HAP-1 (cell line): ENCODE measurements at regions not wholly inside any gene's neighbourhood (a gene's known extent, or its start where the extent isn't known, plus 50 kb on each side); places are given as distances from the start of the nearest gene placed in this dataset.

ENCODE experiments used
- DNase-seq, 2 experiments: peaks; one replicate each; pipeline ENCODE4 v3.0.0-alpha.2; 2016 to 2020; ENCODE audit warnings: low spot score in 2 of 2
- H3K27me3 ChIP-seq: fragments of 250-450 bp; sonication (Bioruptor Pico); 2 replicates; pipeline ENCODE4 v1.5.1; 2020; ENCODE audit warnings: low read depth, mild to moderate bottlenecking, moderate library complexity
- H3K36me3 ChIP-seq: fragments of 250-450 bp; sonication (Bioruptor Pico); replicated peaks from 2 replicates; pipeline ENCODE4 v1.5.1; 2020; ENCODE audit warnings: mild to moderate bottlenecking
- H3K4me1 ChIP-seq: fragments of 250-450 bp; sonication (Bioruptor Pico); 2 replicates; pipeline ENCODE4 v1.5.1; 2020; ENCODE audit warnings: mild to moderate bottlenecking
- H3K4me3 ChIP-seq: fragments of 250-450 bp; sonication (Bioruptor Pico); 2 replicates; pipeline ENCODE4 v1.5.1; 2020; ENCODE audit warnings: mild to moderate bottlenecking, moderate library complexity
- H3K9me3 ChIP-seq: fragments of 250-450 bp; sonication (Bioruptor Pico); 2 replicates; pipeline ENCODE4 v1.5.1; 2020; ENCODE audit warnings: mild to moderate bottlenecking, moderate library complexity
- in situ Hi-C: fragments of 300-500 bp; cut with MboI; formaldehyde crosslinking; loops from 3 replicates; pipeline ENCODE4 v1.14.3; 2020; ENCODE audit warnings: low sequenced_read_pairs, inconsistent platforms, mixed read lengths

DNA sequence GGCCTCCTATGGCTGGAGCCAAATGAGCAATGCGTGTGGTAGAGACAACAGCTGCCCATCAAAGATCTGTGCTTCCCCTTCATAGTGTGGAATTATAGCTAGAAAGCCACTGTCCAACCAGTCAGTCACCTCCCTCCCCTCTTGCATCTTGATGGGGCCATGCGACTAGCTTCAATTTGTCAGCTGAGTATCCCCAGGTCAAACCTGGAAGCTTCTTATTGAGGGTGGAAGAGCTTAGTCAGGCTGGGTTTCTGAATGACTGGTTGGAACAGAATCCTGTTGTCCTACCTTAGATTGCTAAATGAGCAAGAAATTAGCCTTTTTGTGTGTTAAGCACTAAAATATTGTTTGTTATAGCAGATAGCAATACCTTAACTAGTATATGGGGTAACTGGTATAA lies 625.4 kb downstream of the PTPRC start:
- H3K9me3 ChIP-seq: no peaks in the 10 kb centered on the region
- H3K4me3 ChIP-seq: no peak overlapping the region
- DNase-seq: no peak
- no peaks in the 10 kb centered on the region for H3K27me3 ChIP-seq
- H3K36me3 ChIP-seq: no peaks in the 10 kb centered on the region
- no peaks in the 10 kb centered on the region for H3K4me1 ChIP-seq
- in situ Hi-C loops: no loop called here

DNA sequence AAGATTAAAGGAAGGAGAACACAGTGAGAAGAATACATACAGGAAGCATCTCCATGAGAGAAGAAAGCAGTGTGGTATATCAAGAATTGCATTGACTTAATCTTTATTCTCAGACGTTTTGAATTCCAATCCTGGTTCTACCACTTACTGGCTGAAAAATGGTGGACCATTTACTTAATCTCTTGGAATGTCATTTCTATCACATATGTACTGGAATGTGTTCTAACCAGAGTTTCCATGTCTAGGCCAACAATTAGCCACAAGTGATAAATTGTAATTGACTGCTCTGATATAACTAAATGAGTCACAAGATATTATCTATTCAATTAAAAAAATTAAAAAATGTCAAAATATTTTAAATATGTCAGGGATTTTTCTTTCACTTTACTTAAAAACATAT lies 626.1 kb downstream of the PTPRC start:
- Histone ChIP-seq H3K27me3 (no peaks in the 10 kb centered on the region), H3K36me3 (no peaks in the 10 kb centered on the region), H3K4me1 (no peaks in the 10 kb centered on the region), H3K4me3 (no peak overlapping the region), H3K9me3 (no peaks in the 10 kb centered on the region)
- in situ Hi-C loops: no loop called here
- no peak for DNase-seq

DNA sequence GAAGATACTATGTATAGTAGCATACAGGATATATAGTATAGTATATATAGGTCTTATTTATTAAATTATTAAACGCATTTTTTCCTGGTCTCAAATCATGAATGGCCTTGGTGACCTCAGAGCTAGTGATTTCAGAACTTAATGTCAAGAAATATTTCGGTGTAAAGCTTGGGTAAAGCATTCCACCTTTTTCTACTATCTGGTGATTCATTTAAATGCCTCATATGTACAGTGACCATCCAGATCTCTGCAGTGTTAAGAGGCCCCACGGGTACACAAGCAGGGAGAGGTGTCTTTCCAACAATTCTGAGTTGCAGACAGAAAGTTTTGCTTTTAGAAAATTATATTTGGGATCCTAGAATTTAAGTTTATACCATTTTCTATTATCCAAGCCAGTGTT lies 626.5 kb downstream of the PTPRC start:
- Histone ChIP-seq H3K9me3 (no peaks in the 10 kb centered on the region), H3K4me3 (no peak overlapping the region), H3K4me1 (no peaks in the 10 kb centered on the region), H3K27me3 (no peaks in the 10 kb centered on the region), H3K36me3 (no peaks in the 10 kb centered on the region)
- in situ Hi-C loops: no loop called here
- no peak for DNase-seq

DNA sequence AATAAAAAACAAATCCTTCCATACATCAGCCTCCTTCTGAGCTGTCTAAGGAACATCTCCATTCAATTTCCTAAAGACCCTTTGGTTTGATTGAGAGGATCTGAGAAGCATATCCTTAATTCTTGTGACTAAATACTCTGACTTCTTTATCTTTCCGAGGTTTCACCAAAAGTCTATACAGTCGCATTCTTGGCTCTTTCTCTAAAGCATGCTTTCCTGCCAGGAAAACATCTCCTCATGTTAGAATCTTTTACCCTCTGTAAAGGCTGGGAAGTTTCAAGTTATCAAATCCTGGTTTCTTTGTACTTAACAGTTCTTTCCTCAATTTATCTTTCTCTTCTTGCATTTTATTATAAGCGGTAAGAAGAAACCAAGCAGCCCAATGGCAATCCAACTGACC lies 630.4 kb downstream of the PTPRC start:
- no peaks in the 10 kb centered on the region; the same call in 1 of the 2 replicates for H3K4me1 ChIP-seq
- no peaks in the 10 kb centered on the region for H3K9me3 ChIP-seq
- no peaks in the 10 kb centered on the region for H3K36me3 ChIP-seq
- H3K4me3 ChIP-seq: no peak overlapping the region
- in situ Hi-C loops: no loop called here
- no peak for DNase-seq
- no peaks in the 10 kb centered on the region for H3K27me3 ChIP-seq

DNA sequence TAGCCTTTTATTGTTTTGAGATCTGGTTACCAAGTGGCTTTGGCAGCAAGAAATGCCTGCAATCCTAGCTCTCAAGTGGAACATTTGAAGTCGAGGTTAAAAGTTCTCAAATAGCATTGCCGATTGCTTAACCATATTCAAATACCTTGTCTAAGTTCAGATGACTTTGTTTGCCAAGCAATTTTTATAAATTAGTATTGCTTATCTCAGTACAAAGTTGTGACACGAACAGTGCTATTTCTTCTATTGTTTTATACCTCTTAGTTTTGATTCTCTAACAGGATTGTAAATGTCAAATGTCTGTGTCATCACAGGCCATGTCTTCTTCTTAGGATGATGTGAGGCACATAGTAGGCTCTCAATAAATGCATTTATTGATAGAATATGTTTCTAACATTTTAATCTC lies 633.3 kb downstream of the PTPRC start:
- no peaks in the 10 kb centered on the region; the same call in 1 of the 2 replicates for H3K4me1 ChIP-seq
- H3K36me3 ChIP-seq: no peaks in the 10 kb centered on the region
- no peaks in the 10 kb centered on the region for H3K9me3 ChIP-seq
- in situ Hi-C loops: no loop called here
- no peak overlapping the region for H3K4me3 ChIP-seq
- no peak for DNase-seq
- no peaks in the 10 kb centered on the region for H3K27me3 ChIP-seq

DNA sequence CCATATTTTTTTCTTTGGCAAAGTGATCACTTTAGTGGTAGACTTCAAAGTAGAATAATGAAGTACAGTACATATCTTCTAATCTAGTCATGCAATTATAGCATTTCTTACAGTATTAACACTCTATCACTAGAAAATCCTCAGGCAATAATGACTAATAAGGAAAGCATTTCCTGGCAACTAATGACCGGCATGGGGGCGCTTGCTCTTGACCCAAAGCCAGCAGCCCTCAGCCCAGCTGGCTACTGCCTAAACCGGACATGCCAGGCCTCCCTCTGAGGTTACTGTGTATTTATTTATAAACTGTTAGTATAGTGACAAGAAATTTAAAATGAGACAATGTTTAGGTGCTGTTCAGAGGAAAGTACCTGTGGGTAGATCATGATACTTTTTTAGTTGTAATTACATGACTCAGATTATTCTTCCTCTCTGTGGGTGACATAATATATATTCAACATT lies 633.8 kb downstream of the PTPRC start:
- DNase-seq: no peak
- H3K9me3 ChIP-seq: no peaks in the 10 kb centered on the region
- H3K36me3 ChIP-seq: no peaks in the 10 kb centered on the region
- no peaks in the 10 kb centered on the region; the same call in 1 of the 2 replicates for H3K4me1 ChIP-seq
- in situ Hi-C loops: no loop called here
- no peaks in the 10 kb centered on the region for H3K27me3 ChIP-seq
- no peak overlapping the region for H3K4me3 ChIP-seq

DNA sequence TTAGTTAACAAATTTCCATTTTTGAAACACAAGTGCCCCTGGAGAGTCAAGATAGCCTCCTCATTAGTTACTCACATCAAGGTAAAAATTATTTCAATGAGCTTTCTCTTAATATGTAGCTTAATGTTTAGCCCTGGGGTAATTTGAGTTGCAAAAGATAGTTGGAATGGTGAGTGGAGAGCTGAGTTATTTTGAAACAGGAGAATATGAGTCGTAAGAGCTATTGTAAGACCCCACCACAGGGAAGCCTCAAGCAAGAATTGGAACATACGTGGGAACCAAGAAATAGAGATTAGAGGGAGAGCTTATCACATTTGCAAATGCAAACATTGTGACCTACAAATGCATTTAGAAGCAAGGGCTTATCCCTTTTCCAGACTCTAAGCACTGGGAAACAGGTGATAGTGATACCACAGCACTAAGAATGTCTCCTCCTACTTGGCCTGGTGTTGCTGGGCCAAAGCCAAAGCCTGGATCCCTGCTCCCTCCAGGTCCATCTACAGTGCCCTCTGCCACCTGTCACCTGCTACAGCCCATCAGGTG lies 635.1 kb downstream of the PTPRC start:
- H3K4me1 ChIP-seq: no peaks in the 10 kb centered on the region; the same call in 1 of the 2 replicates
- no peaks in the 10 kb centered on the region for H3K9me3 ChIP-seq
- no peaks in the 10 kb centered on the region for H3K27me3 ChIP-seq
- peak in 1 of 2 experiments; percentile 7 for DNase-seq
- H3K36me3 ChIP-seq: no peaks in the 10 kb centered on the region
- H3K4me3 ChIP-seq: no peak overlapping the region
- in situ Hi-C loops: no loop called here

DNA sequence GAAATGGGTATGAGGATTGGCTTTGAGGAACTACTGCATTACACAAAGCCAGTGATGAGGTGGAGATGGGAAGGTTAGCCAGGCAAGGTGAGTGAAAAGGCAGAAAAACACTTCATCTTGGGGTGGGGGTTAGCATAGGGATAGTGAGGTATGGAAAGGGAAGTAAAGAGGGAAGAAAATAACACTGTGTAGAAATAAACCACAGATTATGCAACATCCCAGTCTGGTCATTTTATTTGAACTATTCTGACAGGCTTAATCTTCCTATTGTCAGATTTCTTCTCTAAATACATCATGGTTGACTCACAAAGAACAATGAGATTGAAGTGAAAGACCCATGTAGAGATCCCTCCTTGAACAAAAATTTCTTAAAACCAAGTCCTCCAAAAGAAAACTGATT lies 640.2 kb downstream of the PTPRC start:
- Histone ChIP-seq H3K4me3 (no peak overlapping the region), H3K27me3 (no peaks in the 10 kb centered on the region), H3K4me1 (no peaks in the 10 kb centered on the region), H3K9me3 (no peaks in the 10 kb centered on the region), H3K36me3 (no peaks in the 10 kb centered on the region)
- in situ Hi-C loops: no loop called here
- DNase-seq: no peak

DNA sequence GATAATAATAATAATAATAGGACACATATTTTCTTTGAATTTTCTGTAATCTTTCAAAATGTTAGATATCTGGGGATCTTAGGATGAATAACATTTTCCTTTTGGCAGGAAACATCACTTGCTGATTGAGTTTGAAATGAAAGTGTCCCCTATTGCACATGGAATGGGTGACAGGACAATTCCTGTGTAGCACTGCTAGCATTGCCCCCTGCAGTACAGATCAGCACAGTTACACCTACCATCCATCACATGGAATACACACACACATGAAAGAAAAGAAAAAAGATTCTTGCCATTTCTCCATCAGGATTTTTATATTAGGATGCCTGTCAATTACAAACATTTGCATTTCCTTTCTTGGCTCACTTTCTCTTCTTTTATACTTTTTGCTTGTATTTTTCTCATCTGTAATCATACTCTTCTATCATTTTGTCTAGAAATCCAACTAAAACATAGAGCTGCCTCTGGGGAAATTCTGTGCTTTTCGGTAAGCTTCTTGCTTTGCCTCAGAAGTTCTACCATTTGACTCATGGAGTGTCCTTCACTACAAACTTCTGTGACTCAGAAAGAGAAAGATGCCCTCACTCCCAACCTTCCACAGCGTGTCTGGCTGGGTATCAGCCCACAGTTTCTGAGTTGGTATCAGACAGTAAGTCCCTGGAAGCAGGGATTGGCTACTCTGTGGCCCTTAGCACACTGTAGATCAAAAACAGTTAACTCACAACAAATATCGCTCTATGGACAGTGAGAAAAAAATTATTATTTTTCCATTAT lies 641.2 kb downstream of the PTPRC start:
- no peaks in the 10 kb centered on the region for H3K9me3 ChIP-seq
- no peaks in the 10 kb centered on the region for H3K4me1 ChIP-seq
- no peaks in the 10 kb centered on the region for H3K36me3 ChIP-seq
- H3K4me3 ChIP-seq: no peak overlapping the region
- in situ Hi-C loops: no loop called here
- no peaks in the 10 kb centered on the region for H3K27me3 ChIP-seq
- no peak for DNase-seq

DNA sequence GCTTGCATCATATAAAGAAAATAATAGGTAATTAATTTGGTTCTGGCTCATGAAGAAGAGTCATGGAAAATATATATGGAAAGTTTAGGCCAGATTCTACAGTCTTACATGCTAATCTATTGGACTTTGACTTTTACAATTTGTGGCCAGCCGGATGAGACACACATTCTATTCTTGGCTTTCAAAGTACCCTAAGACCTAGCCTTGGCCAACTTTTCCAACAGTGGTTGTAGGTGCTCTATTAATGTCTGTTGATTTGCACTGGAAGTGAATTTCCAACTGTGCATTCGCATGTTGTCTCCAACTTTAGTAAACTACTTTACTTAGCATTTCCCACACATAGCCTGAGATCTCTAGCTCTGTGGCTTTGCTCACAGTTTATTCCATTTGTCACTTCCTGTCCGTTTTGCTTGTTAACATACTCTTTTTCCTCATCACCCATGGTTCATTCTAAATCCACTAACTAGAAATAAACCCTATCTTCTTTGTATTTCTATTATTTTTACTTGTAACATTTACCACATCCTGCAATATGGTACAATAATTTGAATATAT lies 644.0 kb downstream of the PTPRC start:
- DNase-seq: no peak

DNA sequence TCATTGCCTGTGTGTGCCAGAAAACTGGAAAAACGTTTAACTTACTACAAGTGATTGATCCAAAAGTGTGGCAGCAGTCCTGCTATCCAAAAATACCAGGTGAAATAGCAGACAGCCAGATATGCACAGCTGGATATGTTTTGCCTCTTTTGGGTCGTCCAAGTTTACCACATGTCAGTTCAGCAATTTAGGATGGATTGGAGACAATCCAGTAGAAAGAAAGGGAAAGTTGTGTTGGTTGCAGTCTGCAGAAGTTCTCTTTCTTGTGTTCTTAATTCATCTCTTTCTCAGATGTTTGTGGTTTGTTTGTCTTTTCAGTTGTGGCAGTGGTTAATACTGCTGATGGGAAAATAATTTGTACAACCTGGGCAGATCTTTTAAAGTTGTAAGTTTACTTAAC lies 645.0 kb downstream of the PTPRC start:
- H3K4me1 ChIP-seq: no peaks in the 10 kb centered on the region
- H3K27me3 ChIP-seq: no peaks in the 10 kb centered on the region
- DNase-seq: no peak
- in situ Hi-C loops: no loop called here
- no peaks in the 10 kb centered on the region for H3K36me3 ChIP-seq
- H3K4me3 ChIP-seq: no peak overlapping the region
- no peaks in the 10 kb centered on the region for H3K9me3 ChIP-seq

More for the DNA sequence above, 644.0 kb downstream of the PTPRC start:
- Histone ChIP-seq H3K4me3 (no peak overlapping the region), H3K36me3 (no peaks in the 10 kb centered on the region), H3K4me1 (no peaks in the 10 kb centered on the region), H3K9me3 (no peaks in the 10 kb centered on the region), H3K27me3 (no peaks in the 10 kb centered on the region)
- in situ Hi-C loops: no loop called here

DNA sequence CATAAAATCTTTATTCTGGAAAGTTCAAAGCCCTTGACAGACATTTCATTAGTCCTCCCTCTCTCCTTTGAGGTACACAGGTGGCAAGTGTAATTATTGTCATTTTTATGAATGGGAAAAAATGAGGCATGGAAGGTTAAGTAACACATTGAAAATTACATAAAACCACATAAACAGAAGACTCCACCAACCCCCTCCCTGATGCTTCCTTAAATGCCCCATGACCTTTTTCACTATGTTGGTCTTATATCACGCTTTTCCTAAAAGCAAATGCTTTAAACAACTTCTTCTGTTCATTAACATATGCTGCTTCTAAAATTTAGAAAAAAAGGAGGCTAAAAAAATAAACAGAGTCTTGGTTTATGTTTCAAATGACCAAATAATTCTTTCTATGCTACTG lies 648.4 kb downstream of the PTPRC start:
- in situ Hi-C loops: no loop called here
- no peaks in the 10 kb centered on the region for H3K4me1 ChIP-seq
- H3K9me3 ChIP-seq: no peaks in the 10 kb centered on the region
- no peak overlapping the region for H3K4me3 ChIP-seq
- no peaks in the 10 kb centered on the region for H3K27me3 ChIP-seq
- no peaks in the 10 kb centered on the region for H3K36me3 ChIP-seq
- no peak for DNase-seq

DNA sequence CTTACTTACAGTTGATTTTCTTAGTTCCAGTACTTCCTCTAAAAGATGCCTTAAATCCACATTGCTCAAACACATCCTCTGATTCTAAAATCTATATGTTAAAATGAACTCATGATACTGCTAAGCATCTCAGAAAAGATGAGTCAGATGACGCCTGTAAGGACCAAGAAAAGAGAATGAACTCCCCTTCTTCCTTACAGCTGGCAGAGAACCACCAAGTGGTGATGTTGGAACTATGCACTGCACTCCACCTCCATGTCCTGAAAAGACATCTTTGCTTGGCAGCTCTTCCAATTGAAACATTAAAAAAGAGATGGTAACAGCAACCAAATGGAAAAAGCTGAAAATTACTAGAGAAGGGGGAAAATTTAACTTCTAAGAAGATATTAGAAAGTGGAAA lies 648.8 kb downstream of the PTPRC start:
- H3K27me3 ChIP-seq: no peaks in the 10 kb centered on the region
- H3K9me3 ChIP-seq: no peaks in the 10 kb centered on the region
- no peaks in the 10 kb centered on the region for H3K4me1 ChIP-seq
- in situ Hi-C loops: no loop called here
- H3K36me3 ChIP-seq: no peaks in the 10 kb centered on the region
- no peak overlapping the region for H3K4me3 ChIP-seq
- DNase-seq: no peak

DNA sequence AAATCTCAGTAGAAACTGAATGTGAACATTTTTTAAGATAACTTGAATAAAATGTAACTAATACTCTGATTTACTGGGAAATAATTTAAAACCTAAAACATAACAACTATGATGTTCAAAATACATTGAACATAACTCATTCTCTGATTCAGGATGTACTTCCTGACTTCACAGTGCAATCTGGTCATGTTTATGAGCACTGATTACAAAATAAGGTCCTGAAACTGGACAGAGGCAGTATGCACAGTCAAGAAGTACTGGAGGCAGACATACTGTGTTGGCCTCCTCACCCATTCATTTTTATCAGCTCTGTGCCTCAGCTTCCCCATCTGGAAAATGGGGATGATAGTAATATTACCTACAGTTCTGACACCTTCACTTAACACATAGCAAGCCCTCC lies 651.3 kb downstream of the PTPRC start:
- Histone ChIP-seq H3K4me1 (no peaks in the 10 kb centered on the region), H3K9me3 (no peaks in the 10 kb centered on the region), H3K4me3 (no peak overlapping the region), H3K27me3 (no peaks in the 10 kb centered on the region), H3K36me3 (no peaks in the 10 kb centered on the region)
- in situ Hi-C loops: no loop called here
- DNase-seq: no peak
